HG03521 (cell line): ENCODE measurements at regions not wholly inside any gene's neighbourhood (a gene's known extent, or its start where the extent isn't known, plus 50 kb on each side); places are given as distances from the start of the nearest gene placed in this dataset.

ENCODE experiments used
- ATAC-seq: cut with Tn5 transposase; IDR thresholded peaks from one replicate; pipeline ENCODE4 v1.9.1; 2021; ENCODE audit warnings: mild to moderate bottlenecking, moderate library complexity; ENCODE audit not compliant: unreplicated experiment

GRCh38 chr4:19915276-19915675 is 336.4 kb upstream of the SLIT2 start:
- ATAC-seq: no peak

GRCh38 chr4:19913650-19914049 is 338.1 kb upstream of the SLIT2 start:
- ATAC-seq: no peak

GRCh38 chr4:19910861-19911525 is 340.7 kb upstream of the SLIT2 start:
- no peak for ATAC-seq

- ATAC-seq: no peak
Measured at GRCh38 chr4:19905024-19905423, 346.7 kb upstream of the SLIT2 start.

GRCh38 chr4:19888587-19888986 is 363.1 kb upstream of the SLIT2 start:
- ATAC-seq: no peak

GRCh38 chr4:19883841-19884240 is 367.9 kb upstream of the SLIT2 start:
- no peak for ATAC-seq

- no peak for ATAC-seq
Measured at GRCh38 chr4:19880206-19880605, 371.5 kb upstream of the SLIT2 start.

- ATAC-seq: no peak
Measured at GRCh38 chr4:19879330-19879729, 372.4 kb upstream of the SLIT2 start.

- no peak for ATAC-seq
Measured at GRCh38 chr4:19857991-19858390, 393.7 kb upstream of the SLIT2 start.

- no peak for ATAC-seq
Measured at GRCh38 chr4:19857380-19857779, 394.3 kb upstream of the SLIT2 start.

- no peak for ATAC-seq
Measured at GRCh38 chr4:19850909-19851308, 400.8 kb upstream of the SLIT2 start.

- no peak for ATAC-seq
Measured at GRCh38 chr4:19844446-19844845, 407.3 kb upstream of the SLIT2 start.

- no peak for ATAC-seq
Measured at GRCh38 chr4:19842471-19842870, 409.2 kb upstream of the SLIT2 start.

GRCh38 chr4:19838858-19839257 is 412.8 kb upstream of the SLIT2 start:
- no peak for ATAC-seq

- no peak for ATAC-seq
Measured at GRCh38 chr4:19835429-19835828, 416.3 kb upstream of the SLIT2 start.

- ATAC-seq: no peak
Measured at GRCh38 chr4:19832411-19832810, 419.3 kb upstream of the SLIT2 start.

GRCh38 chr4:19831644-19832285 is 419.9 kb upstream of the SLIT2 start:
- ATAC-seq: no peak

GRCh38 chr4:19829101-19829500 is 422.6 kb upstream of the SLIT2 start:
- no peak for ATAC-seq

GRCh38 chr4:19823781-19824180 is 427.9 kb upstream of the SLIT2 start:
- no peak for ATAC-seq

- no peak for ATAC-seq
Measured at GRCh38 chr4:19819737-19820136, 432.0 kb upstream of the SLIT2 start.

GRCh38 chr4:19809989-19810388 is 441.7 kb upstream of the SLIT2 start:
- no peak for ATAC-seq

GRCh38 chr4:19807505-19807904 is 444.2 kb upstream of the SLIT2 start:
- ATAC-seq: no peak

- no peak for ATAC-seq
Measured at GRCh38 chr4:19806865-19807264, 444.8 kb upstream of the SLIT2 start.
